ENCODE measurements at regions not wholly inside any gene's neighbourhood (a gene's known extent, or its start where the extent isn't known, plus 50 kb on each side); places are given as distances from the start of the nearest gene placed in this dataset.
"Not testable (repeated sequence)": the region's sequence is repeated elsewhere in the genome, so short reads cannot be mapped to it uniquely, and the experiment has no call there.

DNA sequence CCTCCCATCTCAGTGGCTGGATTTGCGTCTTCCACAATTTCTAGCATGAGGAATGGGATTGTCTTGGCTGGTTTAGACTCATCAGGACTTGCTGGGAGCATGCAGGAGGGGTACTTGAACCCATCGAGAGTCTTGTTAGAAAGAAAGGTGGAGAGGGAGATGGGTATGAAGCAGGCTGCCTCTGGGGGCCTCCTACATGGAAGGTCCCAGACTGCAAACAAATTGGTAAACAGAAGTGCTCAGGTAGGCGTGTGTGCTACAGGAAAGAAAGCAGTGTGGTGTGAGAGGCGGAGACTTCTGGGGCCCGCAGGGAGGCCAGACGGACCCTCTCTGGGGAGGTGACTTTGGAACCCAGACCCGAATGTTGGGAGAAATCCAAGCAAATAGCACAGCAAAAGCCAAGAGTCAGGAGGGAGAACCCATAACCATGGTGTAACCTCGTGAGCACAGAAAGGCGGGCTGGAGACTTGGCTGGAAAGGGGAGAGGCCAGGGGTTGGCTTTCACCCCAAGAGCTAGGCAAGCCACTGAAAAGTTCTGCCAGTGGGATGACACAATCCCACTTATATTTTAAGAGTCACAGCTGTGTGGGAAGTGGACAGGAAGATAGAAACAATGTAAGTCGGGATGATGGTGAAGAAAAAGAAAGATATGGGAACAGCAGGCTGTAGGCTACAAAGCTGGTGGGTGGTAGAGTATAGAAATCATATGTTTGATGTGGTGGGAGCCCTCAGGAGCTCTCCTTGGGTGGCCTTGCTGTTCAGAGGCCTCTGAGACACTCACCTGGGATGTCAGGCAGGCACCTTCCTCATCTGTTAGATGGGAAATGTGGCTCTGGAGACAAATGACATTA, 130.1 kb upstream of the PRR20G start:
- no peak for DNase-seq (ENCODE audit: low spot score)

GRCh38 chr3:127413871-127414270, 126.0 kb upstream of the PRR20G start:
- no peak for DNase-seq (ENCODE audit: low spot score)

DNA sequence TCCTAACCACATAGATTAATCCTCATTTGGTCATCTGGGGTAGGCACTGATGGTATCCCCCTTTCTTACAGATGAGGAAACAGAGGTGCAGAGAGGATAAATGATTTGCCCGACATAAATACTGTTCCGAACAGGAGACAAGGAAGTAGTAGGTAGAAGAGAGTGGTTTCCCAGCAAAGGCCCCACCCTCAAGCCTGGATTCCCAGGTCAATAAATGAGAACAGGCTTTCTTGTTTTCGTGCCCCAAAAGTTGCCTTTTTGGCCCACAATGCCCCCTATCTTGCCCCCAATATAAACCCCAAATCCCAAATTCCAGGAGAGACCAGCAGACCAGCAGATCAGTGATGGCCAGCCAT, 125.5 kb upstream of the PRR20G start:
- no peak for DNase-seq (ENCODE audit: low spot score)

GRCh38 chr3:127412578-127413317, 124.9 kb upstream of the PRR20G start:
- DNase-seq (ENCODE audit: low spot score): no peak

DNA sequence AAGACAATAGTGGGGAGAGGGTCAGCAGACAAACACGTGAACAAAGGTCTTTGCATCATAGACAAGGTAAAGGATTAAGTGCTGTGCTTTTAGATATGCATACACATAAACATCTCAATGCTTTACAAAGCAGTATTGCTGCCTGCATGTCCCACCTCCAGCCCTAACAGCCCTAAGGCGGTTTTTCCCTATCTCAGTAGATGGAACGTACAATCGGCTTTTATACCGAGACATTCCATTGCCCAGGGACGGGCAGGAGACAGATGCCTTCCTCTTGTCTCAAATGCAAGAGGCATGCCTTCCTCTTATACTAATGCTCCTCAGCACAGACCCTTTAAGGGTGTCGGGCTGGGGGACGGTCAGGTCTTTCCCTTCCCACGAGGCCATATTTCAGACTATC, 124.0 kb upstream of the PRR20G start:
- not testable (repeated sequence) for DNase-seq (ENCODE audit: low spot score)

DNA sequence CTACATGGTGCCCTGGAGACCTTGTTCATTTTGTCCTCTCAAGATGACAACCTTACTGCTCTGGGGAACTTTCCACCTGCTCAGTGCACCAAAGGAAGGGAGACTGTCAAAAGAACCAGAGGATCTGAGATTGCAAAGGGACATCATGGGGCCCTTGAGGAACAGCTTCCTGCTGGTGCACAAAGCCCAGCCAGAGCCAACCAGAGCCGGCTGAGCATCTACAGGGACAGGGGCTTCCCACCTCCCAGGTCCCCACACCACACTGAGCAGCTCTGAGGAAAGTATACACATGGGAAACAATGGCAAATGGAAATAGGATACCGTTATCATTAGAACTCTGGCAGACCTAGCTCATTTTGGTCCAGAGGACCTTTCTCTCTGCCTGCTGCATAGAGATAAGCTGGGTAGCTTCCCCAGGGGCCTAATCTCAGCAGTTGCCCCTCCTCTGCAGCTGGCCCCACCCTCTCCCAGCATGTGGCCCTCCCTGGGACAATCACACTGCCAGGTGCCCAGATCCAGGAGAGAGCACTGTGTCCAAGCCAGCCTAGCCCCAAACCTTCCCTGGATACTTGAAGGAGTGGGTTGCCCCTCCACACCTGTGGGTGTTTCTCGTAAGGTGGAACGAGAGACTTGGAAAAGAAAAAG, 123.4 kb upstream of the PRR20G start:
- DNase-seq (ENCODE audit: low spot score): no peak

DNA sequence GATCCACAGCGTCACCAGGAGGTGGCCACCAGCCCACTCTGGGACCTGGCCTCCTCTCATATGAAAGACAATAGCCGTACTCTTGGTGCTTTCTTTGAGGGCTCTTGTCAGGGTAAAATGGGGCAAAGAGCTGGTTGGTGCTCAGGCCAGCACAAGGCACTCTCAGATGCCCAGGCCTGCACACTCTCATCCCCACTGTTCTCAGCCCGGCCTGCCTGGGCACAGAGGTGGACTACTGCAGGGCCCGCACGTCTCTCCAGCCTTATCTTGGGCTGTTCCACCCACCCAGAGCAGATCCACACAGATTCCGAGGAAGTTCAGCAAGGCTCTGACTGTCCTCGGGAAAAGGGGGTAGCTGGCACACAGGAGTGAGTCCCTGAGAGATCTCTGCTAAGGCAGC, 122.8 kb upstream of the PRR20G start:
- DNase-seq (ENCODE audit: low spot score): no peak

GRCh38 chr3:127410137-127410488, 122.3 kb upstream of the PRR20G start:
- no peak for DNase-seq (ENCODE audit: low spot score)

GRCh38 chr3:127409421-127410136, 121.7 kb upstream of the PRR20G start:
- no peak for DNase-seq (ENCODE audit: low spot score)

DNA sequence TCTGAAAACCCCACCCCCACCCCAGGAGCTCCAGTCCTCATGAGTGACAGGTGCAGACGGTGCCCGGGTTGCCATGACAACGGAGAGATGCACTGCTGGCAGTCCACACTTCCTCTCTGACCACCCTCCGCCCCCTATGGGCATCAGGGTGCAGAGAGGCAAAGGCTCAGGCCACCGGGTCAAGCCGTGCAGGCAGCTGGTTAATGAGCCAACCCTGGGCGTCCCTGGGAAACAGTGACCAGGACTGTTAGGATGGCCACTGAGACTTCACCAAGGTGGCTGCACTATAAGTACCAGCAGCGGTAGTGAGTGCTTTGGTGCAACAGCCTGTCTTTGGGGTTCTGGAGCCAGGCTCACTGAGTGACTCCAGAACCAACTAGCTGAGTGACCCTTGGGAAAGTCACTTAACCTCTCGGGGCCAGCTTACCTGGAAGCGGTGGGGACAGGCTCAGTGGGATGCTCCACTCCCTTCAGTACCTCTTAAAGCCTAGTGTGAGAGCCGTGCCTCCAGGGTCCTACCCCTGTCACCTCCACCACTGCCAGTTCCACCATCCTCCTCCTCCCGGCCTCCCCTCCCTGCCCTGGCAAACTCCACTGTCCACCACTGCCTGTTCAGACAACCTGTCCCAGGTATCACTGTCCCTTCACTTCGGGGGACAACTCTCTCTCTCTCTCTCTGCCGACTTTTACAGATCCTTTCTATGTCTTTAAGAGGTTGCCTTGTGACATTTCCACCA, 121.0 kb upstream of the PRR20G start:
- DNase-seq (ENCODE audit: low spot score): no peak

GRCh38 chr3:127408022-127408683, 120.3 kb upstream of the PRR20G start:
- DNase-seq (ENCODE audit: low spot score): no peak

GRCh38 chr3:127407026-127407939, 119.4 kb upstream of the PRR20G start:
- no peak for DNase-seq (ENCODE audit: low spot score)

GRCh38 chr3:127406309-127407025, 118.6 kb upstream of the PRR20G start:
- DNase-seq (ENCODE audit: low spot score): no peak

DNA sequence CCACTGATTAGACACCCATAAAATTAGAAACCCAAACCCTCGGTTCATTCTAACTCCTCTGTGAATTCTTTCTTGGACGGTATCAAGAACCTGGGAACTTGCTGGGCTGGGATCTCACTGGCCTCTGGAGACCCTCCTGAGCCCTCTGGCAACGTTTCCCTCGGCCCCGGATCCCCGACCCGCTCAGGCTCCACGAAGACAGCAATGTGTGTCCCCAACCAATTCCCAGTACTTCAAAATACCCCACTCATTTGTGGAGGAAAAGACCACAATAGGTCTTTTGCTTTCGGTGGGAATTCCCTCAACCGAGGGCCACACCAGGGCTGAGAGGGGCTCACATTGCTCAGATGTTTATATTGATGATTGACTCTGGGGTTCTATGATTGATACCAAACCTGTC, 117.9 kb upstream of the PRR20G start:
- DNase-seq (ENCODE audit: low spot score): no peak

DNA sequence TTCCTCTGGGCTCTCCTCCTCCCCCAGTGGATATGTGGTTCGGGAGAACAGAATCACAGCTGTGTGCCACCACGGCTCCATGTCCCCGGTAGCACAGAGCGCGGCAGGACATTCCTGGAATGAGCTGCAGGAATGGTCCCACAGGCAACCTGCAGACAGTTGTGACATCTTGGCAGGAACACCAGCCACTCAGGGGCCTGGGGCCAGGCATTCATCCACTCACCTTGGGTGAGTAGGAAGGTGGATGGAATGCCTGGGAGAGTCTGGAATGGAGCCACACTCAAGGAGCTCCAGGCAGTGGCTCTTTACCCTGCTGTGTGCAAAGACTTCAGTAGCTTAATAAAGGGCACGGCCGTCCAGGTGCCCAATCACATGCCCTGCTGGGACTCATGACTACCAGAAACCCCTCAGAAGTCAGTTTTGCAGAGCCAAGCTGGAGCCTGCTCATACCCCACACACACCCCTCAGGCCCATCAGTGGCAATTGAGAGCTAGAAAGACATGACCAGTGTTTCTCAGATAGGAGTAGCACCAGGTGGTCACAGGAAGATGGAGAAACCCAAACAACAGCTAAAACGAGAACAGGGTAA, 117.3 kb upstream of the PRR20G start:
- DNase-seq (ENCODE audit: low spot score): no peak

DNA sequence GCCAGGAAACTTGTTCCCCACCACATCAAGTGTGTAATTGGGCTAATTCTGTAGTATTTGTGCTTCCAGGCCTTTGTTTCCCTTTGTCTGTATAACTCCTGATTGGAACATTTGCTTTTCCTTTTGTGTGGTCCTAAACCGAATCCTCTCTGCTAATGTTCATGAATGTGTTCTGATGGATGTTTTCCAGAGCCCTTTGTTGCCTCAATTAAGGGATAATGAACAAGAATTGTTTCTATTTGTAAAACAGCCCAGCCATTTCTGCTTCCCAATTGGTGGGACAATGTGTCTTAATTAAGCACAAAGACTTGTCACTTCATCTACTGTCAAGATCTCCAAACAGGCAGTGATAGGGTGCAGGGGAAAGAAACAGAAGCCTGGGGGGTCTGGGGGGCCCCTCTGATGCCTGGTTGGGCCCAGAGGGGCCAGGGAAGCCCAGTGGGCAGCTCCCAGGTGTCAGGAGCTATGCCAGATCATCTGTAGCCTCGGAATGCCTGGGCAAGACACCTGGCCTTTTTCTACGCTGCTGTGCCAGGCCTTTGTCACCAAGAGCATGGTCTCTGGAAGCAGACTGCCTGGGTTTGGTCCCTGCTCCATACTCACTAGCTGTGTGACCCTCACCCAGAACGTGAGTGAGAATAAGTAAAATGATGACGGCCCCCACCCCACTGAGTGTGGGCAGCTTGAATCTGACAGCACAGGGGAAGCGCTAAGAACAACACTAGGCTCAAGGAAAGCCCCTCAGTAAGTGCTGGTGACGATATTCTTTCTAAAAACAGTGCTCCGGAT, 116.6 kb upstream of the PRR20G start:
- no peak for DNase-seq (ENCODE audit: low spot score)

DNA sequence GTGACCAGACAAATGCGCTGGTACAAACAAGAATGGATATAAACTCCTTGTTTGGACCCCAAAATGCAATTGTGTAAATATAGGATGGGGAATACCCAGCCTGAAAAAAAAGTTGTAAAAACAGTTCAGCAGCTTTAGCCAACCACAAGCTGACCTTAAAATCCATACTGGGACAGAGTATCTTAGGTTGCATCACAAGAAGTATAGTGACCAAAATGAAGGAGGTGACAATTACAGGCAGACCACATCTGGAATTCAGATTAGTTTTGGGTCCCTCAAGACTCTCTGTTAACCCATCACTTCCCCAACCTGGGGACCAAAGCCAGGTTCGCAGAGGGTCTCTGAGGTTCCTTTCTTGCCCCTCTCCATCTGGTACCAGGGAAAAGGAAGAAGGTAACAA, 115.9 kb upstream of the PRR20G start:
- no peak for DNase-seq (ENCODE audit: low spot score)

DNA sequence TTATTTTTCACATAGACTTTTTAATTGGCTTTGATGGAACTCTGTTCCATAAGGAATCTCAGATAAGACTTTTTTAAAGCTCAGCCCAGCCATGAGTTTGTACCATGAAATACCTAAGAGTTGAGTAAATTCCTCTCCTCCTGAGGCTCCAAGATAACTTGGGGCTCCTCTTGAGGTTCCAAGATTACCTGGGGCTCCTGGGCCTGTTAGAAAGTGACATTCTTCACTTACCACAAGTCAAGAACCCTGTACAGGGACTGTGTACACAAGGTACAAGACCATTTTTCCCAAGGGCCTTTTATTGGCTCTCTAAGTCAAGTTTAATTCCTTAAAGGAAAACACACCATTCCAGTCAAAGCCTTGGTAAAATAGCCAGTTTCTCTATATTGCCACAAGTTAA, 111.3 kb upstream of the PRR20G start:
- DNase-seq (ENCODE audit: low spot score): no peak

All from kidney capillary endothelial cell (primary cell).